ENCODE measurements at regions not wholly inside any gene's neighbourhood (a gene's known extent, or its start where the extent isn't known, plus 50 kb on each side); places are given as distances from the start of the nearest gene placed in this dataset.
"Not testable (repeated sequence)": the region's sequence is repeated elsewhere in the genome, so short reads cannot be mapped to it uniquely, and the experiment has no call there.

DNA sequence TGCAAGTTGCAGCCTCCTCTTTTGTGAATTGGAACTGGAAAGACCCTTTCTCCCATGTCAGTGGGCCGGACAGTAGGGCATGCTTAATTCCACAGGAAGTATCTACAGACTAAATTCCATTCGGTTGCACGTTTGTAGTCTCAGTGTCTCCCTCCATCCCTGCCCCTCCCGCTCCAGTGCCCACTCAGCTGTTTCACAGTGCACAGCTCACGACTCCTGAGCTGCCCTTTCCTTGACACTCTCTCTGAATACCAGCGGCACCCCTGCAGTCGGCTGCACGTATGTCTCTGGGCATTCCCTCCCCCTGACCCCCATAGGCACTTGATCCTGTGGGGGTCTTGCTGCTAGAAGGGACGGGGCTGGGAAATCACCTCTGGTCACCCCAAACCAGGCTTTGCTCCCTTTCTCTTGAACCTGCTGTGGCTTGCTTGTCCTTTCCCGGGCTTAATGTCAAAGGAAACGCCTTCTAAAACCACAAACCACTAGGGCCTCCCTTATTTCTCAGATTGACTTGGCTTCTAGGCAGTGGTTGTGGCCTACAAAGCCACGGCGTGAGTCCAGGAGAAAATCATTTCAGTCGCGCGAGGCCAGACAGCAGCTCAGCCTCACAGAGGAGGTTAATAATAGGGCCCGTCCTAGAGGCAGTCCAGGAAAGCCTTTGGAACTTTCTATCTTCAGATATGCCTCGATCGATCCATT lies 365.3 kb upstream of the PROX1 start:
- Histone ChIP-seq H3K4me2 (ENCODE audit: low read depth, low read length) (peak overlapping the region; percentile 42), H3K9me3 (replicated peaks; ENCODE audit: insufficient read depth, low read length) (no peaks in the 10 kb centered on the region), H3K9me2 (replicated peaks; ENCODE audit: insufficient read depth, low read length) (no peaks in the 10 kb centered on the region), H3K27me3 (replicated peaks; ENCODE audit: insufficient read depth, low read length) (no peaks in the 10 kb centered on the region), H3K9ac (ENCODE audit: low read length) (no peak overlapping the region), H2AFZ (ENCODE audit: low read length) (no peak overlapping the region), H3K4me1 (ENCODE audit: low read length) (peaks cover 11% of the 10 kb centered on the region), H3K27ac (ENCODE audit: low read length) (no peak overlapping the region), H3K4me3 (ENCODE audit: low read length) (peak overlapping the region; percentile 17; the same call in 1 of the 2 replicates), H3K36me3 (replicated peaks; ENCODE audit: insufficient read depth, low read length) (no peaks in the 10 kb centered on the region), H3K79me2 (ENCODE audit: low read length) (no peaks in the 10 kb centered on the region), H4K20me1 (ENCODE audit: insufficient read depth, low read length) (no peaks in the 10 kb centered on the region), H3F3A (ENCODE audit: insufficient read depth, low read length) (no peaks in the 10 kb centered on the region)
- DNase-seq: peak; percentile 82
- TF ChIP-seq EZH2phosphoT487 (IDR thresholded peaks at IDR 0.05; ENCODE audit: low read length): no peak

DNA sequence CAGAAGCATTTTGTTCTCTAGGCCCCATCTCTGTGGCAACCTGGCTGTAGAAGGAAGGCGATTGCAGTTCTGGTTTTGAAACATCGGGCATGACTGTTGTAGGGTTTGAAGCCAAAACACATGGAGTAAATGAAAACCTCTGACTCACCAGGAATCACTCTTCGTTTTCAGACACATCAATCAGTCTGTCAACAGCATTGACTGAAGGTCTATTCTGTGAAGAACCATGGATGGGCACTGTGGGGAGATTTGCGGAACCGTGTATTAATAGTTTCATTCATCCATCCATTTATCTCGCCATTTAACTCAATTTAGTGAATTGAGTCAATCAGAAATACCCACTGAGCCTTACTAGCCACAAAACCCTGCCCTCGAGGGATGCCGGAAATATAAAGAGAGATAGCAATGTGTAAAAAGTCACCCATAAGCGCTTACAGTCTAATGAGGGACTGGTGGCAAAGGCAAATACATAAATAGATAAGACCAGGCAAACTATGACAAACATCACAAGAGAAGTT lies 364.6 kb upstream of the PROX1 start:
- Histone ChIP-seq H3K27me3 (replicated peaks; ENCODE audit: insufficient read depth, low read length) (no peaks in the 10 kb centered on the region), H3K4me2 (ENCODE audit: low read depth, low read length) (peak overlapping the region; percentile 42; the same call in 1 of the 2 replicates), H4K20me1 (ENCODE audit: insufficient read depth, low read length) (no peaks in the 10 kb centered on the region), H3K36me3 (replicated peaks; ENCODE audit: insufficient read depth, low read length) (no peaks in the 10 kb centered on the region), H3K4me1 (ENCODE audit: low read length) (peaks cover 11% of the 10 kb centered on the region), H3K9me3 (replicated peaks; ENCODE audit: insufficient read depth, low read length) (no peaks in the 10 kb centered on the region), H3F3A (ENCODE audit: insufficient read depth, low read length) (no peaks in the 10 kb centered on the region), H3K79me2 (ENCODE audit: low read length) (no peaks in the 10 kb centered on the region), H3K27ac (ENCODE audit: low read length) (no peak overlapping the region), H2AFZ (ENCODE audit: low read length) (no peak overlapping the region), H3K9ac (ENCODE audit: low read length) (no peak overlapping the region), H3K4me3 (ENCODE audit: low read length) (no peak overlapping the region), H3K9me2 (replicated peaks; ENCODE audit: insufficient read depth, low read length) (no peaks in the 10 kb centered on the region)
- TF ChIP-seq EZH2 (optimal IDR thresholded peaks at IDR 0.05; ENCODE audit: low read depth, low read length): no peak
- DNase-seq: no peak

DNA sequence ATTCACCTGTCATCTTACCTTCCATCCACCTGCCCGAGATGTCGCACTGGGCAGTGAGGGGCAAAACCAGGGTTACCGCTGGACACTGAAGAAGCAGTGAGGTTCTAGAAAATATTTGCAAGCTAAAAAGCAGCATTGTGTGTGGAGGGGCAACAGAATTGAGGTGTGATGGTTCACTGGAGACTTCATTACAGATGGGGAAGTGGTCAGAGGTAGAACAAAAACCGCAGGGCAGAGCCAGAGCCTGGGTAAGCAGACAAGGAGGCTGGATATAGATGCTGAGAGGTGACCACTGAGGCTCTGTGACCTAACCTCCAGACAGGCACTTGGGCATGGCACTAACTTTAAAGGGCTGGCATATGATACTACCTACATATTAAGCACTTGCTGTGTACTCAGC lies 363.9 kb upstream of the PROX1 start:
- Histone ChIP-seq H3K4me1 (ENCODE audit: low read length) (peaks cover 11% of the 10 kb centered on the region), H3K4me2 (ENCODE audit: low read depth, low read length) (no peak overlapping the region), H3F3A (ENCODE audit: insufficient read depth, low read length) (no peaks in the 10 kb centered on the region), H3K27me3 (replicated peaks; ENCODE audit: insufficient read depth, low read length) (no peaks in the 10 kb centered on the region), H2AFZ (ENCODE audit: low read length) (no peak overlapping the region), H3K9me2 (replicated peaks; ENCODE audit: insufficient read depth, low read length) (no peaks in the 10 kb centered on the region), H3K27ac (ENCODE audit: low read length) (no peak overlapping the region), H3K4me3 (ENCODE audit: low read length) (no peak overlapping the region), H3K79me2 (ENCODE audit: low read length) (no peaks in the 10 kb centered on the region), H3K9me3 (replicated peaks; ENCODE audit: insufficient read depth, low read length) (no peaks in the 10 kb centered on the region), H3K9ac (ENCODE audit: low read length) (no peak overlapping the region), H4K20me1 (ENCODE audit: insufficient read depth, low read length) (no peaks in the 10 kb centered on the region), H3K36me3 (replicated peaks; ENCODE audit: insufficient read depth, low read length) (no peaks in the 10 kb centered on the region)
- DNase-seq: no peak
- TF ChIP-seq EZH2phosphoT487 (IDR thresholded peaks at IDR 0.05; ENCODE audit: low read length) (no peak), EZH2 (optimal IDR thresholded peaks at IDR 0.05; ENCODE audit: low read depth, low read length) (no peak)
- TF ChIP-seq, protein P1, sequence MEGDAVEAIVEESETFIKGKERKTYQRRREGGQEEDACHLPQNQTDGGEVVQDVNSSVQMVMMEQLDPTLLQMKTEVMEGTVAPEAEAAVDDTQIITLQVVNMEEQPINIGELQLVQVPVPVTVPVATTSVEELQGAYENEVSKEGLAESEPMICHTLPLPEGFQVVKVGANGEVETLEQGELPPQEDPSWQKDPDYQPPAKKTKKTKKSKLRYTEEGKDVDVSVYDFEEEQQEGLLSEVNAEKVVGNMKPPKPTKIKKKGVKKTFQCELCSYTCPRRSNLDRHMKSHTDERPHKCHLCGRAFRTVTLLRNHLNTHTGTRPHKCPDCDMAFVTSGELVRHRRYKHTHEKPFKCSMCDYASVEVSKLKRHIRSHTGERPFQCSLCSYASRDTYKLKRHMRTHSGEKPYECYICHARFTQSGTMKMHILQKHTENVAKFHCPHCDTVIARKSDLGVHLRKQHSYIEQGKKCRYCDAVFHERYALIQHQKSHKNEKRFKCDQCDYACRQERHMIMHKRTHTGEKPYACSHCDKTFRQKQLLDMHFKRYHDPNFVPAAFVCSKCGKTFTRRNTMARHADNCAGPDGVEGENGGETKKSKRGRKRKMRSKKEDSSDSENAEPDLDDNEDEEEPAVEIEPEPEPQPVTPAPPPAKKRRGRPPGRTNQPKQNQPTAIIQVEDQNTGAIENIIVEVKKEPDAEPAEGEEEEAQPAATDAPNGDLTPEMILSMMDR (IDR thresholded peaks at IDR 0.05; ENCODE audit: low read length): no peak

DNA sequence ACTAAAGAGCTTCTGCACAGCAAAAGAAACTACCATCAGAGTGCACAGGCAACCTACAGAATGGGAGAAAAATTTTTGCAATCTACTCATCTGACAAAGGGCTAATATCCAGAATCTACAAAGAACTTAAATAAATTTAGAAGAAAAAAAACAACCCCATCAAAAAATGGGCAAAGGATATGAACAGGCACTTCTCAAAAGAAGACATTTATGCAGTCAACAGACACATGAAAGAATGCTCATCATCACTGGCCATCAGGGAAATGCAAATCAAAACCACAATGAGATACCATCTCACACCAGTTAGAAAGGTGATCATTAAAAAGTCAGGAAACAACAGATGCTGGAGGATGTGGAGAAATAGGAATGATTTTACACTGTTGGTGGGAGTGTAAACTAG lies 351.0 kb upstream of the PROX1 start:
- H3K36me3 ChIP-seq (replicated peaks; ENCODE audit: insufficient read depth, low read length); H3K27me3 ChIP-seq (replicated peaks; ENCODE audit: insufficient read depth, low read length); H3F3A ChIP-seq (ENCODE audit: insufficient read depth, low read length); H4K20me1 ChIP-seq (ENCODE audit: insufficient read depth, low read length); H3K4me1 ChIP-seq (ENCODE audit: low read length); H3K9me3 ChIP-seq (replicated peaks; ENCODE audit: insufficient read depth, low read length); H3K4me3 ChIP-seq (ENCODE audit: low read length); H3K27ac ChIP-seq (ENCODE audit: low read length); H2AFZ ChIP-seq (ENCODE audit: low read length); H3K9ac ChIP-seq (ENCODE audit: low read length); H3K79me2 ChIP-seq (ENCODE audit: low read length); DNase-seq; H3K9me2 ChIP-seq (replicated peaks; ENCODE audit: insufficient read depth, low read length); H3K4me2 ChIP-seq (ENCODE audit: low read depth, low read length): not testable (repeated sequence)

Measured in MM.1S (cell line).